Right cardiac atrium (tissue), 5 donors: ENCODE measurements at regions not wholly inside any gene's neighbourhood (a gene's known extent, or its start where the extent isn't known, plus 50 kb on each side); places are given as distances from the start of the nearest gene placed in this dataset.
A peak's percentile ranks its signal among the peaks of the same experiment; 100 is the strongest.
"Not testable (repeated sequence)": the region's sequence is repeated elsewhere in the genome, so short reads cannot be mapped to it uniquely, and the experiment has no call there.

ENCODE experiments used
- ATAC-seq, 2 donors: fragments of 200-7000 bp; cut with Tn5 transposase; one replicate each; pipeline versions ENCODE4 v1.8.0 to v1.9.1; 2020; ENCODE audit warnings: moderate library complexity in 2 of 2, mild to moderate bottlenecking in 1 of 2
- DNase-seq, 3 donors: peaks; one replicate each; pipeline ENCODE4 v3.0.0-alpha.2; 2020
- H3K27ac ChIP-seq: one replicate; pipeline ENCODE4 v1.5.1; 2013; ENCODE audit warnings: mild to moderate bottlenecking, low read length, control low read depth, moderate library complexity
- H3K27me3 ChIP-seq: one replicate; pipeline ENCODE4 v1.6.1; 2013; ENCODE audit not compliant: control insufficient read depth, insufficient read depth
- H3K4me1 ChIP-seq: one replicate; pipeline ENCODE4 v1.6.1; 2013; ENCODE audit warnings: low read length; ENCODE audit not compliant: control insufficient read depth, insufficient read depth
- H3K4me3 ChIP-seq: one replicate; pipeline ENCODE4 v1.5.1; 2013; ENCODE audit warnings: low read length, control low read depth
- H3K9me3 ChIP-seq: one replicate; pipeline ENCODE4 v1.6.1; 2013; ENCODE audit warnings: low read length; ENCODE audit not compliant: control insufficient read depth
- WGBS: extraction: QIAGEN DNeasy Blood & Tissue Kit; methylation state at CpG from one replicate; pipeline ENCODE4 v1.1.7; 2013; 5-methylcytosine and 5-hydroxymethylcytosine counted together
- intact Hi-C, 4 donors: fragments of 100-400 bp; cut with DNase I; formaldehyde crosslinking; loops; one replicate each; pipeline versions ENCODE4 v1.11.0 to v1.14.0; 2022 to 2023
- donor health status: healthy with polysubstance abuse.
- donor health status: DM: no; HTN: yes; CAD: no.
- donor health status: DM: no; HTN: no; CAD: no.
- donor health status: DM: no; HTN: yes; CAD: no; lungs with severe emphysema.
- donor health status: DM: yes; HTN: yes; CAD: no.

DNA sequence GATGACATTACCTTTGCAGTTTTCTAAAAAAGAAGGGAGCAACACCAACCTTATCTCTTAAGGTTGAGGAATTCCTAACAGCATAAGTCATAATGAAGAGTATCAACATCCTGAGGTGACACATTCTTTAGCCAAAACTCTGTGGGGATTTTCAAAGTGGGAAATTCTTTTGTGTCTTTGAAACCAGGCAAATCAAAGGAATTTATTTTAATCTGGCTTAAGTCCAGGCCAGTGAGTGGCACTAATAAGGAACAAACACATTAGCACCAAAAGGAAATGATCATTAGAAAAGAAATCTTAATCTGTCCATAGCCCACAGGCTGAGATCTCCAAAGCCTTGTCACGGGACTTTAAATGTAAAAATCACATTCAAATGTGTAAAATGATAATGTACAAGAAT lies 110.1 kb downstream of the LARP7 start:
- intact Hi-C loops: no loop called here
- H3K27me3 ChIP-seq: no peaks in the 10 kb centered on the region

DNA sequence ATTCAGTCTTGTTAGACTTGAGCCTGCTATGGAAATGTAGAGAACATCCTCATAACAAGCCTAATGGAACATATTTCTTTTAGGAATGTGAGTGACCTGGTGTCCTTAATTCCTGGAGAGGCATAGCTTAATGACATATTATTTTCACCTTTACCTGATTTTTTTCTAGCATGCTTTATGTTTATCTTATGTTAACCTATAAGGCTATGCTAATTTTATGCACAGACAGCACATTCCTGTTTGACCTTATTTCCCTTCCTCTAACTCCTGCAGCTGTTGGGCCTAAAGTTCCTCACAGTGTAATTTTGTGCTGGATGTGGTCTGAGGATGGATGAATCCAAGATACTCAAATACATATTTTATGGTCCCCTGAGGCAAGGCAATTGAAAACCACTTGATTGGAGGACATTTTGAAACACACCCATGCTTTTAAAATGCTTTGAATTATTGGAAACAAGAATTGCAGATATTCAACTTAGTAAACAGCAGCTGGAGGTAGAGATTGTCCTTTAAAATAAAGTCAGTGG lies 111.5 kb downstream of the LARP7 start:
- DNase-seq (no peak), ATAC-seq (no peak)
- no peaks in the 10 kb centered on the region for H3K27me3 ChIP-seq
- H3K9me3 ChIP-seq: no peaks in the 10 kb centered on the region
- H3K27ac ChIP-seq: no peak overlapping the region
- H3K4me1 ChIP-seq: peaks cover 1% of the 10 kb centered on the region
- intact Hi-C loops: no loop called here
- H3K4me3 ChIP-seq: no peak overlapping the region

More for the DNA sequence above, 110.1 kb downstream of the LARP7 start:
- Histone ChIP-seq H3K27ac (no peak overlapping the region), H3K4me3 (no peak overlapping the region), H3K4me1 (peaks cover 1% of the 10 kb centered on the region), H3K9me3 (no peaks in the 10 kb centered on the region)
- no peak for ATAC-seq
- 19% methylated on average over 1 of the region's 1 CpG for WGBS
- DNase-seq: no peak

DNA sequence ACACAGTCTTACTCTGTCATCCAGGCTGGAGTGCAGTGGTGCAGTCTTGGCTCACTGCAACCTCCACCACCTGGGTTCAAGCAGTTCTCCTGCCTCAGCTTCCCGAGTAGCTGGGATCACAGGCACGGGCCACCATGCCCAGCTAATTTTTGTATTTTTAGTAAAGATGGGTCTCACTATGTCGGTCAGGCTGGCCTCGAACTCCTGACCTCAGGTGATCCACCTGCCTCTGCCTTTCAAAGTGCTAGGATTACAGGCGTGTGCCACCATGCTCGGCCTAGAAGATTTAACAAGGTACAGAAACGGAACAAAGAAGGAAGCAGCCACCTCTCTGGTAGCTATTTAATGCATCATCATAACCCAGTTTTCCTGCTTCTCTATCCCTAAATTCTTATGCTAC lies 113.8 kb downstream of the LARP7 start:
- H3K4me1 ChIP-seq, ATAC-seq, intact Hi-C loops, DNase-seq, H3K4me3 ChIP-seq, H3K27me3 ChIP-seq, H3K27ac ChIP-seq, H3K9me3 ChIP-seq: not testable (repeated sequence)
- WGBS: 88% methylated on average over 7 of the region's 7 CpGs

DNA sequence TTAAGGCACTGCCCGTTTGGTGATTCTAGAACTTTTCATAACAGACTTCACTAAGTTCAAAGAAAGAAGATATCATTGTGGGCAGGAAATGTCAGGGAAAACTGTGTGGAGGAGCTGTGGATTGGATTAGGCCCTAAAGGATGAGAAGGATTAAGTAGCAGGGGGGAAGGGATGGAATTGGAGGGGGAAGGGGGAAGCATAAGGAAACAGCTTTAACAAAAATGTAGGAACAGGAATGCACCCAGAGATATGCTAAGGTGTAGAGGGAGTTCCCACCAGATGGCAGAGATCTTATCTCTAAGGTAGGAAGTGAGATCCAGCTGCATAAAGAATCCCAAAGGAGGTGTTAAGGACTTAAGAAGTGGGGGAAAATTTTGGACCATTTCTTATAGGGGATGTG lies 114.5 kb downstream of the LARP7 start:
- H3K27me3 ChIP-seq: no peaks in the 10 kb centered on the region
- no peak for ATAC-seq
- 45% methylated on average over 1 of the region's 1 CpG for WGBS
- H3K9me3 ChIP-seq: no peaks in the 10 kb centered on the region
- H3K4me3 ChIP-seq: no peak overlapping the region
- intact Hi-C loops: no loop called here
- H3K4me1 ChIP-seq: peaks cover 1% of the 10 kb centered on the region
- no peak for DNase-seq
- no peak overlapping the region for H3K27ac ChIP-seq

DNA sequence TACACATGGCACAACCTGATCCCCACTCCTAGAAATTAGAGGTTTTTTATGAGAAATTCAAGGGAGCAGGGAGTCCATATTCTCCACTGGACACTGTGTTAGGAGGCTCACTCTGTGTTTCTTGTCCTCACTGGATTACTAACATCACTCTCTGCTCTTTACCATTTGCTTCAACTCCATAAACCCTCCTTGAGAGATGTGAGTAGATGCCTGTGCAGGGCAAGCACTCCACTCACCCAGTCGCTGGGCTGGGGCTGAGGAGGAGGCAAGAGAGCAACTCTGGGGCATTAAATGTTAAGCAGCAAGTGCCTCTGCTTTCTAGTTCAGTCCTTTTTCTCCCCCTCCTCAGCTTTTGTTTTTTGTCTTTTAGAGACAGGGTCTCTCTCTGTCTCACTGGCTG lies 115.1 kb downstream of the LARP7 start:
- Histone ChIP-seq H3K4me3 (no peak overlapping the region), H3K27ac (no peak overlapping the region), H3K9me3 (no peaks in the 10 kb centered on the region), H3K4me1 (peaks cover 1% of the 10 kb centered on the region), H3K27me3 (no peaks in the 10 kb centered on the region)
- no peak for ATAC-seq
- intact Hi-C loops: no loop called here
- DNase-seq: no peak
- WGBS: 48% methylated on average over 1 of the region's 1 CpG

DNA sequence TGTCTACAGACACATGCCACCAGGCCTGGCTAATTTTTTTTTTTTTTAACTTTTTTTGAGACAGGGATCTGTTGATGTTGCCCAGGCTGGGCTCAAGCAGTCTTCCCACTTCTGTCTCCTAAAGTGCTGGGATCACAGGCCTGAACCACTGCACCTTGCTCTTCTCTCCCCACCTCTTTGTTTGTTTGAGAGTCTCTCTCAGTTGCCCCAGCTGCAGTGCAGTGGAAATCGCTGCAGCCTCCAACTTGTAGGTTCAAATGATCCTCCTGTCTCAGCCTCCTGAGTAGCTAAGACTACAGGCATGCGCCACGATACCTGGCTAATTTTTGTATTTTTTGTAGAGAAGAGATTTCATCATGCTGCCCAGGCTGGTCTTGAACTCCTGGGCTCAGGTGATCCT lies 115.6 kb downstream of the LARP7 start:
- intact Hi-C loops: no loop called here
- H3K4me3 ChIP-seq: no peak overlapping the region
- H3K4me1 ChIP-seq: peaks cover 1% of the 10 kb centered on the region
- no peak for DNase-seq
- H3K9me3 ChIP-seq: no peaks in the 10 kb centered on the region
- no peak overlapping the region for H3K27ac ChIP-seq
- WGBS: 96% methylated on average over 3 of the region's 3 CpGs
- no peaks in the 10 kb centered on the region for H3K27me3 ChIP-seq
- no peak for ATAC-seq

DNA sequence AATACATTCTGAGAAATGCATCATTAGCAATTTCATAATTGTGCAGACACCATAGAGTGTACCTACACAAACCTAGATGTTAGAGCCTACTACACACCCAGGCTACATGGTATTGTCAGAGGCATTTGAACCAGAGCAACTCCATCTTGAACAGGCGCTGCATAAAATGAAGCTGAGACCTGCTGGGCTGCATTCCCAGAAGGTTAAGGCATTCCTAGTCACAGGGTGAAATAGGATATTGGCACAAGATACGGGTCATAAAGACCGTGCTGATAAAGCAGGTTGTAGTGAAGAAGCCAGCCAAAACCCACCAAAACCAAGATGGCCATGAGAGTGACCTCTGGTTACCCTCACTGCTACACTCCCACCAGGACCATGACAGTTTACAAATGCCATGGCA lies 116.4 kb downstream of the LARP7 start:
- DNase-seq: no peak
- WGBS: 73% methylated on average over 3 of the region's 3 CpGs
- H3K27ac ChIP-seq: no peak overlapping the region
- no peak for ATAC-seq
- no peaks in the 10 kb centered on the region for H3K27me3 ChIP-seq
- intact Hi-C loops: no loop called here
- H3K4me1 ChIP-seq: peaks cover 1% of the 10 kb centered on the region
- no peaks in the 10 kb centered on the region for H3K9me3 ChIP-seq
- H3K4me3 ChIP-seq: no peak overlapping the region

DNA sequence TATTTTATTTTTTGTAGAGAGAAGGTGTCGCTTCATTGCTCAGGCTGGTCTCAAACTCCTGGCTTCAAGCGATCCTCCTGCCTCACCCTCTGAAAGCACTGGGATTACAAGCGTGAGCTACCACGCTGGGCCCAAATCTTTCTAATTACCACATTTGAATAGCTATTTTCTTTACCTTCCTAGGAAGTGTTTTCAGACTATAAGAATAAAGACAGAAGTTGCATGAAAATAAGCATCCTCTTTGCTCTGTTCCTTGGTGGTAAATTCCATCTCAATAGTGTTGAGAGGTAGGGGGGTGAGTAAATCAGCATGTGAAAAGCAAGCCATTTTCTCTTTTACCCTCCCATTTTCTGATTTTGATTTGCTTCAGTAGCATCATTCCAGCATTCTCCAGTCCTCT lies 122.4 kb downstream of the LARP7 start:
- DNase-seq (no peak), ATAC-seq (no peak)
- no peak overlapping the region for H3K4me3 ChIP-seq
- no peaks in the 10 kb centered on the region for H3K4me1 ChIP-seq
- no peaks in the 10 kb centered on the region for H3K9me3 ChIP-seq
- intact Hi-C loops: no loop called here
- no peaks in the 10 kb centered on the region for H3K27me3 ChIP-seq
- WGBS: 74% methylated on average over 4 of the region's 4 CpGs
- no peak overlapping the region for H3K27ac ChIP-seq

DNA sequence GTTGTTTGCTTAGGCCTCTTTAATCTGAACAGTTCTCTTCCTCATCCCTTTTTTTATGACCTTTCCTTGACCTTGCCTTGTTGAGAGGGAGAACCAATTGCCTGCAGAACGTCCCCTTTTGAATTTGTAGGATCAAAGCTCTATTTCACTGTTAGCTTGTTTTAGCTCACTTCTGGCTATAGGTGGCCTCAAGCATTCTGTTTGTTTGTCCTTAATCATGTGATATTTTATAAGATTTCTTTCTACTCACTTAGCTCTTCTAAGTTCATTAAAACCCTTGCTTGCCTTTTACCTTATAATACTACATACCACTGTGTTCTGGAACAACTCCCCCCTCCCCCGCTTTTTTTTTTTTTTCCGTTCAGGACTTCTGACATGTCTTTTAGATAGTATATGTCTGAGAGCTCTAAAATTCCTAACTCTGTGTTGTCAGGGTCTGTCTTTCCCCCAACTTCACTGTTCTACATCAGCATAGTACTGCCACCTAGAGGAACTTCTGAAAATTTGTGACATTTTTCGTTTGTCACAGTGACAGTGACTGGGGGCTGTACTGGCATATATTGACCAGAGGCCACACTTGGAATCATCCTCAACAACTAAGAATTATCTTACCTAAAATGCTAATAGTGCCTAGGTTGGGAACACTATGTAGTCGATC lies 128.5 kb downstream of the LARP7 start:
- 15% methylated on average over 5 of the region's 5 CpGs for WGBS
- DNase-seq (no peak), ATAC-seq (peak; percentile 37 to 41)
- Histone ChIP-seq H3K4me3 (no peak overlapping the region), H3K9me3 (no peaks in the 10 kb centered on the region), H3K4me1 (no peaks in the 10 kb centered on the region), H3K27ac (no peak overlapping the region), H3K27me3 (no peaks in the 10 kb centered on the region)
- intact Hi-C loops: loop anchor here in 2 of 4 donors (2.0 to 5.0 kb wide), 2 partner anchors 133 kb away; no protein-coding TSS in a partner anchor

DNA sequence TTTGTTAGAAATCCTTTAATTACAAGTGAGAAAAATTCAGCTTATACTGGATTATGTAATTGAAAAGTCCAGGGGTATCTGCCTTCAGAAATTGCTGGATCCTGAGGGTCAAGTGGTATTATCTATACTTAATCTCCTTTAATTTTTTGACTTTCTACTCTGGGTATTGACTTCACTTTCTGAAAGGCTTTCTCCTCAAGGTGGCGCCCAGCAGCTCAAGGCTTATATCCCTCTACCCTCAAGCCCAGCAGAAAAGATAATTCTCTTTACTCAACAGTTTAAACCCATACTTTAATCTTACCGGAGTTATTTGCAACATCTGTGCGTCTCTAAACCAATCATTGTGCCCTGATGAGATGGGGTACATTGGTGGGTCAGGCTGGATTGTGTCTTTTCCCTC lies 129.5 kb downstream of the LARP7 start:
- DNase-seq: no peak
- Histone ChIP-seq H3K27ac (no peak overlapping the region), H3K27me3 (no peaks in the 10 kb centered on the region), H3K4me1 (no peaks in the 10 kb centered on the region), H3K4me3 (no peak overlapping the region), H3K9me3 (no peaks in the 10 kb centered on the region)
- ATAC-seq: peak in 1 of 2 donors; percentile 16
- intact Hi-C loops: loop anchor here in 1 of 4 donors (5.0 kb wide), 1 partner anchor 134 kb away; no protein-coding TSS in a partner anchor
- WGBS: 51% methylated on average over 3 of the region's 3 CpGs

DNA sequence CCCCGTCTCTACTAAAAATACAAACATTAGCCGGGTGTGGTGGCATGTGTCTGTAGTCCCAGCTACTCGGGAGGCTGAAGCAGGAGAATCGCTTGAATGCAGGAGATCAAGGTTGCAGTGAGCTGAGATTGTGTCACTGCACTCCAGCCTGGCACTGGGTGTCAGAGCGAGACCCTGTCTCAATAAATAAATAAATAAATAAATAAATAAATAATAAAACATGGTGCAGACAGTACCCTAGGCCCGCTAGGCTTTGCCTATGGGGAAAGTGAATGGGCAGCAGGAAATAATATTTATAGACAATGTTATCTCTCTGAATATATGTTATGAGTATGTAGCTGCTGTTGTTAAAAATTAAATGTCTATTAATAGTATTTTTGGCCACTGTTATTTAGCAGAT lies 130.4 kb downstream of the LARP7 start:
- 86% methylated on average over 6 of the region's 6 CpGs for WGBS
- H3K27ac ChIP-seq: no peak overlapping the region
- H3K4me3 ChIP-seq: no peak overlapping the region
- H3K27me3 ChIP-seq: no peaks in the 10 kb centered on the region
- no peaks in the 10 kb centered on the region for H3K4me1 ChIP-seq
- H3K9me3 ChIP-seq: no peaks in the 10 kb centered on the region
- DNase-seq (no peak), ATAC-seq (no peak)
- intact Hi-C loops: loop anchor here in 1 of 4 donors (5.0 kb wide), 1 partner anchor 135 kb away; no protein-coding TSS in a partner anchor
